ENCODE measurements at regions not wholly inside any gene's neighbourhood (a gene's known extent, or its start where the extent isn't known, plus 50 kb on each side); places are given as distances from the start of the nearest gene placed in this dataset.

DNA sequence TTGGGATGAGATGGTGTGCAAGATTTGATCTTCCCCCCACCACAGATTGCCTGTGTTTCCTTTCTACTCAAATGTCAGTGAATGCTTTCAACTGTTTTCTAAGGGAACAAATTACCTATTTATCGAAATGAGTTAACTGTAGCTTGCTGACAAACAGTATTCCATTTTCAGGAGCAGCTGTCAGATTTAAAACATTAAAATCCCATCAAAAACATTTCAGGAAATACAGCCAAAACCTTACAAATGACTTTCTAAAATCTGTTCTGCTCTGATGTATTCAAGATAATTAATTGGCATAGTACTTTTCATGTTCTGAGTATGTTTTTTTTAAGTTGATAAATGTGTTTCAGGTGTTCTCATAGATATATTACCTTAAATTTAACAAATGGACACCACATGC lies 158.0 kb upstream of the DMRTA1 start:
- no peak for DNase-seq

DNA sequence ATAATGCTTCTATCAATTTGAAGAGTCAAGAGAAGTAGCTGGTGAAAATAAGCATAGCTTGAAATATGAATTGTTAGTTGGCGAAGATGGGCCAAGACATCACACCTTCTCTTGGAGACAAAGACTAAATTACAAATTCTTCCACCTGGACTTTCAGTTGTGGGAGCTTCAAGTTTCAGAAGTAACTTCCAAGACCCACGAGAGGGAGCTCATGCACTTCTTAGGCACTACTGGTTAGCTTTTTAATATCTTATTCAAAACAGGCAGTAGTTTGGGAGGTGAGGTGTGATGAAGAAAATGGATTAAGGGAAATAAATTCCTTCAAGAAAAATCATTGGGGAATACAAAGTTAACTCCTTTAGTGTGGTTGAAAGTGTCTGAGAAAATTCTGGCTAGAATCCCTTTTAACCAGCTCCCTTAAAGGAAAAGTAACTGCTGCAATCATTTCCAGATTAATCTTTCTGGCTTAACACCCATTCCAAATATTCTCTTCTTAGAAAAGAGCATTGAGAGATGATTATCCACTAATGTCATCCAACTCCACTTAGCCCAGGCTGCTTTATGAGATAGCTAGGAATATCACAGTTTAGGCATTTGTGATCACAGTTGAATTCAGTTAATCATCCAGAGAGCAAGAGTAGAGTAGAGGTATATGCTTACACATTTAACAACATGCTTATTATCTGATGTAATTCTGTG lies 139.5 kb upstream of the DMRTA1 start:
- DNase-seq = no peak

DNA sequence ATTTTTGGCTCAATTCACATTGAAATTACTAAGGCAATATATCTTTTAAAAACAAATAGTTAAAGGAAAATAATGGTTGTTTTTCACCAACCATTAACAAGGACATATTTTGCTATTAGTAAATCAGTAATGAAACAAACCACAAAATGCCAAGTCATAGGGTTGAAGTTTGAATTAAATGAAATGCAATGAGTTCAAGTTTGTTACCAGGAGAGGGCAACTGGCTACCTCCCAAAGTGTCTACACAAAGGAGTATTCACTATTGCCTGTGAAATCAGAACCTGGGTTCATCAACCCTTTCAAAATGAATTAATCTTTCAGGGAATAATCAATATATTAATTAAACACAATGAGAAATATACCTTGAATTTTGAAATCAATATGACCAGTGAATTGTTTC lies 138.4 kb upstream of the DMRTA1 start:
- DNase-seq = no peak

DNA sequence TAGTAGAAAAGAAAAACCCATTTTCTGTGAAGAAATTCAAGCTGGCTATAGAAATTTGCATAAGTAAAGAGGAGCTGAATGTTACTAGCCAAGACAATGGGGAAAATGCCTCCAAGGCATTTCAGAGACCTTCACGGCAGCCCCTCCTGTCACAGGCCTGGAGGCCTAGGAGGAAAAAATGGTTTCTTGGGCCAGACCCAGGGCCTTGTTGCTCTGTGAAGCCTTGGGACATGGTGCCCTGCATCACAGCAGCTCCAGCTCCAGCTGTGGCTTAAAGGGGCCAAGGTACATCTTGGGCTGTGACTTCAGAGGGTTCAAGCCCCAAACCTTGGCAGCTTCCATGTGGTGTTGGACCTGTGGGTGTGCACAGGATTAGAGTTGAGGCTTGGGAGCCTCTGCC lies 130.0 kb upstream of the DMRTA1 start:
- no peak for DNase-seq

DNA sequence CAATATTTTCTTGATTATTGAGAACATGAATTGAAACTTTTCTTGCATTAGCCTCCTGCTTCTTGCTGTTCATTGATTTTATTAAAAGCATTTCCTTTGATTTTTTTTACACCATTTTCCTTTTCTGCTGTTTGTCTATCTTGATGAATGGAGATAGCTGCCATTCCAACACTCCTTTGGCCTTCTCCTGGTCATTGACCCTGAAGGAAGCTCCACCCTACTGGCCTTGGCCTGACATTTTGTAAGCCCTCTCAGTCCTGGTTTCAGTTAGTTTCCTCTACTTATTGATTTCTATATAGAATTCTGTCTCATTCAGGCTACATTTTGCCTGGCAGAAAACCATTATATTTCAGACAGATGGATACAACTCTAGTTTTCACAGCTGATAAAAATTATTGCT lies 115.1 kb upstream of the DMRTA1 start:
- no peak for DNase-seq

GRCh38 chr9:22332202-22332601 lies 114.4 kb upstream of the DMRTA1 start:
- DNase-seq = no peak

- no peak for DNase-seq
Measured at GRCh38 chr9:22337261-22337660, 109.4 kb upstream of the DMRTA1 start.

GRCh38 chr9:22342491-22343217 lies 104.0 kb upstream of the DMRTA1 start:
- DNase-seq = no peak

GRCh38 chr9:22343218-22343611 lies 103.4 kb upstream of the DMRTA1 start:
- DNase-seq = no peak

DNA sequence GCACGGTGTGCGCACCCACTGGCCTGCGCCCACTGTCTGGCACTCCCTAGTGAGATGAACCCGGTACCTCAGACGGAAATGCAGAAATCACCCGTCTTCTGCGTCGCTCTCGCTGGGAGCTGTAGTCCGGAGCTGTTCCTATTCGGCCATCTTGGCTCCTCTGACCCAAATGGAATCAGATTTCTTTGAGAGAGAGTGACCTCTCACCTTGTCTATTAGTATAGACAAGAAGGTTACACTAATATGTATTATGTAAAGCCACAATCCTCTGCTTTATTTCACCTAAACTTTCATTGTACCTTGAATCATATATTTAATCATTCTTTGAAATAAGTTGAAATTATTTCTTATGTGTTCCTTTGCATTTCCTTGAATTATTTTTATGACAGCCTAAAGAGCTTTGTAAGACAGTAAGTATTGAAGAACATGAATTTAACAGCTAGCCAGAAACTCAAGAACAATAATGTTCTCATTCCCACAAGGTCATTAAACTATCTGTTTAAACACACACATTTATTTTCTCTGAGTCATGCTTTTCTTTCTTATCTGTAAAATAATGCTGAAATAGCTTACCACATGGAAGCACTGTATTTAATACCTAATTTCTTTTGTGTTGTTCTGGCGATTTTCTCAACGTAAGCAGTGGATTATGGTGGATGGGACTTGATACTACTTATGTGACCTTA lies 91.8 kb upstream of the DMRTA1 start:
- no peak for DNase-seq

DNA sequence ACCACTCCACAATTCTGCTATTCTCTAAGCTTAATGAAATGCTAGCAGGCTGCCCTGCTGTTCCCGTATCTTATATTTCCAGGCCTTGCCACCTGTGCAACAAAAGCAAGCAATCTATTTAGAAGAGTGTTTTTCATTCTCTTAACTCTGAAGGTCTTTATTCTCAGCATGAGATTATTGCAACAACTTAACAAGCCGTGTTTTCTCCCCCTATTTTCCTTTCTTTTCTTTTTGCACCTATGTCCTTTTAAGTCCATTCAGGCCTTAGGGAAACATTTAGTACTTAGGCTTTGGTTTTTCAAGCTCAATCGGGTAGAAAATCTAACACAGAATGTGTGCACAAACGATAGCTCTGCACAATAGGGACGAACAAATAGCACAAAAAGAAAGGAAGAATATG lies 89.6 kb upstream of the DMRTA1 start:
- DNase-seq = no peak

DNA sequence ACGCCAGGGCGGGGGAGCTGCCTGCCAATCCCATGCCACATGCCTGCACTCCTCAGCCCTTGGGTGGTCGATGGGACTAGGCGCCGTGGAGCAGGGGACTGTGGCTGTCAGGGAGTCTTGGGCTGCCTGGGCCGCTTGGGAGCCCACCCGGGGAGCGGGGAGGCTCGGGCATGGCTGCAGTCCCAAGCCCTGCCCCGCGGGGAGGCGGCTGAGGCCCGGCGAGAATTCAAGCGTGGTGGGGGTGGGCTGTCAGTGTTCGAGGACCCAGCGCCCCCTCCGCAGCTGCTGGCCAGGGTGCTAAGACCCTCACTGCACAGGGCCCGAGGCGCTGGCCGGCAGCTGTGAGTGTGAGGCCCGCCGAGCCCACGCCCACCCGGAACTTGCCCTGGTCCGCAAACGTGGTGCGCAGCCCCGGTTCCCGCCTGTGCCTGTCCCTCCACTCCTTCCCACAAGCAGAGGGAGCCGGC lies 83.2 kb upstream of the DMRTA1 start:
- no peak for DNase-seq

DNA sequence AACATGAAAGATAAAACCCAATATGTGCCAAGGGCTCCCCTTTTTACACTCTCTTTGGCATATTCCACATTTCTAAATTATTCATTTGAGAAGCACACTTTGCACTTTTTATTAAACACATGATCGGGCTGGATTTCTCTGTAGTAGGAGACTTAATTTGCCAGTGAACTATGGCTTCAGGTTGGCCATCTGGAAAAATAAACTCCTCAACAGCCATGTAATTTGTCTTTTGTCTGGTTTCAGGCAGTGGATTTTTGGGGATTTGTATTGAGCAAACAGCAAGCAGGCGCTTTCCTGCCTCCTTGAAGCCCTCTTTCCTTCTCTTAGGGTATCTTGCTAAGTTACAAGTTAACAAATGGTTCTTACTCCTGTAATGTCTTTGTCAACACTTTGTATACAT lies 73.0 kb upstream of the DMRTA1 start:
- DNase-seq = no peak

DNA sequence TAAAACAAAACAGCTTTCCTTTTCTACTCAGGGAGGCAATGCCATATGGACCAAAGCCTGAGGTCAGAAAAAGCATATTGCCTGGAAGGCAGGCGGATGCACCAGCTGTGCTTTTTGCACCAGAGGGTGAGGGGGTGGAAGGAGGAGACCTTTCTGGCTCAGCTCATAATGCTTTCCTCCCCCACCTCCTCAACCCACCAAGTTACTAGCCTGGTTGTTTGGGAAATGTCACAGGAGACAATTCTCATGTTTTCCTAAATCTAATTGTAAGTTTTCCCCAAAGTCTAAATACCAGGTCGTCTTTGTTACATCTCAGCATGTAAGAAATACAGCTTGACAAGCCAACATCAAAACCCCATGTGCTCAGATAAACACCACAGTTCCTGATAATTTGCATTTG lies 72.6 kb upstream of the DMRTA1 start:
- DNase-seq = no peak

GRCh38 chr9:22379272-22379671 lies 67.4 kb upstream of the DMRTA1 start:
- DNase-seq = no peak

DNA sequence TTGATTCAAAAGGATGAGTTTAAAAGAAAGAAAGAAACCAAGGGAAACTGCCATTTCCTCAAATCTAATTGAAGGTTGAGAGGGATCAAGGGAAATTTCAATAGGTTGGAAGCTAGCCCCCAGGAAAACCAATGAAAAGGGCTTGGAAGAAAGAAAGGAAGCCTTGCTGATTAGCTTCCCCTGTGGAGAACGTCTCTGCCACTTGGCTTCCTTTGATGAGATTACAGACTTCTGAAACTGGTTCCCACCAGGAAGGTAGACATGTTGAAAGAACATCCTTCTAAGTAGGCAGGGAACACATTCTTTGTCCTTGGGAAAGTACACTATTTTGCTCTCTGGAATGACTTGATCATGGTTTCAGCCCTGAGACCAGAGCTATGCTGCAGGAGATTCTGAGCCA lies 65.5 kb upstream of the DMRTA1 start:
- no peak for DNase-seq

- DNase-seq = no peak
Measured at GRCh38 chr9:22382331-22382730, 64.3 kb upstream of the DMRTA1 start.

DNA sequence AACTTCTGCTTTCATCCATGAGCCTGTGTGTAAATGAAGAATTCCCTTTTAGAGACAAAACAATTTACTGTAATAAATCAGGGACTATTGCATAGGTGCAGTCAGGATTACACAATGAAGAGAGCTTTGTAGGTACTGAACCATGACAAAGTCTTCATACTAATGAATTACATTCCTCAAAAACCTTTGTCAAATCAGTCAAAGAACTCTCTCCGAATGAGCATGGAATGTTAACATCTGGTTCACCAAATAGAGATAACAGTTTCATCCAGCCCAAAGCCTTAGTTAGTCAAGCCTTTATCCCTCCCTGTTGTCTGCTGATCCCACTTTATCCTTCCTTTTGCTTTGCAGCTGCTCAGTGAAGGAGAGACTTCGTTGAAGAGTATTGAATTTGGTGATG lies 62.9 kb upstream of the DMRTA1 start:
- no peak for DNase-seq

DNA sequence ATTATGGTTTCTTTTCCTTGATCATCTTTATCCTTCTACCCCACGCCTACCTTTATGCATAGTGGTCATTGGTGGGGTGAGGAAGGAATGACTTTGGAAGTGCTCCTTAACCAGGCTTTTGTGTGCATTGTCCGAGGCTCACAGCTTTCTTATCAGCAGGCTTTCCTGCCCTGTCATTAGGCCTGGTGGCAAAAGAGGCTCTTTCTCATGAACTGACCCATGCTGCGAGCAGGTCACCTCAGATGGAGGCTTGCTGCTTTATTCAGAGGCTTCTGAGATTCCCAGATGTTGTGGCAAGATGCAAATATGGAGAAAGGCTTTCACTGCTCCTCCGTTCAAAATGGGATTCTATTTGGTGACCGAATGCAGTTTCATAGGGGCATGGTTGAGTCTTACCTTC lies 57.4 kb upstream of the DMRTA1 start:
- DNase-seq = no peak

DNA sequence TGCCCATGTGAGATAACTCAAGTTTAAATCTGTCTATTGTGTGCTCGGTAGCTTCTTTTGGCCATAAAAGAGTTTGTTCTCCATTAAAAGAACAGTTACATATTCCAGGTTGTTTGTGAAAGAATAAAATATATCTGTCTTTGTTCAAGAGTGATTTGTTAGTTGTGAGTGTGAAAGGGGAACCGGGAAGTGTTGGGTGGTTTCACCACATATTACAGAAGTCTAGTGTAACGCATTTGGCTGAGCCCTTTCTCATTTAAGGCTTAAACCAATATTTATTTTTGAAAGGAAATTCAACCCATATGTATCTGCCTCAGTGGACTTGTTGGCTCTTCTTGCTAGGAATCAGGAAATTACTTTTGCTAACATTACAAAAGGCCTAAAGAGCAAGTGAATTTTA lies 54.1 kb upstream of the DMRTA1 start:
- DNase-seq = no peak

GRCh38 chr9:22395687-22396141 lies 50.9 kb upstream of the DMRTA1 start:
- no peak for DNase-seq
